HPDE6-E6E7 (cell line): ENCODE measurements at regions not wholly inside any gene's neighbourhood (a gene's known extent, or its start where the extent isn't known, plus 50 kb on each side); places are given as distances from the start of the nearest gene placed in this dataset.
"Not testable (repeated sequence)": the region's sequence is repeated elsewhere in the genome, so short reads cannot be mapped to it uniquely, and the experiment has no call there.

Experiments
- DNase-seq: peaks from one replicate; pipeline ENCODE4 v3.0.0; 2011; ENCODE audit warnings: missing footprints; ENCODE audit errors: extremely low spot score

GRCh38 chr12:86709017-86709416 is 452.8 kb upstream of the MGAT4C start:
- DNase-seq: not testable (repeated sequence)

- no peak for DNase-seq
These were observed 442.4 kb upstream of the MGAT4C start for GRCh38 chr12:86698641-86698980.

GRCh38 chr12:86697916-86698640 is 441.9 kb upstream of the MGAT4C start:
- DNase-seq: no peak

- no peak for DNase-seq
These were observed 427.5 kb upstream of the MGAT4C start for GRCh38 chr12:86683568-86684304.

GRCh38 chr12:86681060-86681459 is 424.9 kb upstream of the MGAT4C start:
- no peak for DNase-seq

GRCh38 chr12:86675197-86675596 is 419.0 kb upstream of the MGAT4C start:
- no peak for DNase-seq

- no peak for DNase-seq
These were observed 414.8 kb upstream of the MGAT4C start for GRCh38 chr12:86670986-86671385.

- DNase-seq: peak; percentile 60
These were observed 412.8 kb upstream of the MGAT4C start for GRCh38 chr12:86669010-86669409.

GRCh38 chr12:86666316-86666715 is 410.1 kb upstream of the MGAT4C start:
- DNase-seq: no peak

GRCh38 chr12:86663716-86664115 is 407.5 kb upstream of the MGAT4C start:
- no peak for DNase-seq

- no peak for DNase-seq
These were observed 407.0 kb upstream of the MGAT4C start for GRCh38 chr12:86663173-86663572.

- DNase-seq: no peak
These were observed 406.3 kb upstream of the MGAT4C start for GRCh38 chr12:86662464-86662863.

- peak; percentile 41 for DNase-seq
These were observed 404.4 kb upstream of the MGAT4C start for GRCh38 chr12:86660488-86661147.

GRCh38 chr12:86659985-86660384 is 403.8 kb upstream of the MGAT4C start:
- no peak for DNase-seq

GRCh38 chr12:86658303-86658702 is 402.1 kb upstream of the MGAT4C start:
- no peak for DNase-seq

- no peak for DNase-seq
These were observed 391.6 kb upstream of the MGAT4C start for GRCh38 chr12:86647800-86648199.

- peak; percentile 16 for DNase-seq
These were observed 378.5 kb upstream of the MGAT4C start for GRCh38 chr12:86634456-86635410.

- DNase-seq: no peak
These were observed 370.8 kb upstream of the MGAT4C start for GRCh38 chr12:86627001-86627400.

GRCh38 chr12:86623267-86623666 is 367.1 kb upstream of the MGAT4C start:
- no peak for DNase-seq

- DNase-seq: no peak
These were observed 365.8 kb upstream of the MGAT4C start for GRCh38 chr12:86621957-86622356.

GRCh38 chr12:86613311-86613710 is 357.1 kb upstream of the MGAT4C start:
- DNase-seq: peak; percentile 2

GRCh38 chr12:86608638-86609037 is 352.4 kb upstream of the MGAT4C start:
- DNase-seq: no peak
